ENCODE measurements at regions not wholly inside any gene's neighbourhood (a gene's known extent, or its start where the extent isn't known, plus 50 kb on each side); places are given as distances from the start of the nearest gene placed in this dataset.

DNA sequence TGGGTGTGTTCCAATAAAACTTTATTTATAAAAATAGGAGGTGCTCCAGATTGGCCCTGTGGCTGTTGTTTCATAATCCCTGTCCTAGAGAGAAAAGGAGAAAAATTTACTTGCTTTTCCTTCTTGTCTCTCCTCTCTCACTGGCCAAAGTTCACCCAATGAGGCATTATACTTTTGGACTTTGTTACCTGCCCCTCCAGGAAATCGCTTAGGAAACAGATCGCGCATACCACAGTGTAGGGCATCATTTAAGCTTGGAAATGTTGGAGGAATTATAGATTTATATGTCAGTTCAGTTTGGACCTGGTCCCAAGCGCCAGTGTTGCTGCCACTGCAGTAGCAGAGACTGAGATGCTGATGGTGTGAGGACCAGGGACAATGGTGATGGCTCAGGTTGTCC, 337.6 kb upstream of the NR3C2 start:
- Histone ChIP-seq H3K79me2 (ENCODE audit: insufficient read depth) (no peaks in the 10 kb centered on the region), H3K27me3 (ENCODE audit: insufficient read depth) (no peaks in the 10 kb centered on the region), H3K27ac (ENCODE audit: low read depth in 2 of 2, low read length in 1 of 2) (no peak overlapping the region), H3K9ac (no peak overlapping the region), H4K20me1 (ENCODE audit: insufficient read depth) (no peaks in the 10 kb centered on the region), H3K4me2 (no peak overlapping the region), H3K36me3 (replicated peaks in 1 of 2; ENCODE audit: control insufficient read depth in 1 of 2, insufficient read depth in 2 of 2, low read length in 1 of 2) (no peaks in the 10 kb centered on the region), H3F3A (replicated peaks; ENCODE audit: insufficient read depth) (no peaks in the 10 kb centered on the region), H3K4me3 (ENCODE audit: low read depth in 2 of 2, low read length in 1 of 2) (no peak overlapping the region), H2AFZ (ENCODE audit: low read depth) (no peak overlapping the region), H3K9me3 (no peaks in the 10 kb centered on the region), H3K4me1 (ENCODE audit: control insufficient read depth in 1 of 2, insufficient read depth in 2 of 2, low read depth in 1 of 2, low read length in 1 of 2) (0 out of 4 replicates have a peak, but pooled peaks cover 0 to 6% of the 10 kb centered on the region in 2 experiments), H3K9me2 (no peaks in the 10 kb centered on the region)
- DNase-seq, result no peak
- 1% methylated on average over 4 of the region's 4 CpGs for WGBS (ENCODE audit: low lambda C conversion rate)
- TF ChIP-seq GATA2 (CRISPR knock-in tag; IDR thresholded peaks at IDR 0.05) (no peak), POLR2AphosphoS5 (IDR thresholded peaks at IDR 0.05; ENCODE audit: low read depth, low read length) (no peak), RXRA (IDR thresholded peaks at IDR 0.05; ENCODE audit: borderline replicate concordance, low read depth) (no peak), RAD21 (IDR thresholded peaks at IDR 0.05; ENCODE audit: low read length) (no peak), CHD2 (IDR thresholded peaks at IDR 0.05; ENCODE audit: low read length, partially characterized antibody) (no peak), TCF12 (IDR thresholded peaks at IDR 0.05) (no peak), NRF1 (IDR thresholded peaks at IDR 0.05; ENCODE audit: low read depth, low read length) (no peak), SIN3A (IDR thresholded peaks at IDR 0.05; ENCODE audit: borderline replicate concordance, low read depth, low read length) (no peak), TEAD4 (IDR thresholded peaks at IDR 0.05; ENCODE audit: borderline replicate concordance, insufficient read depth) (no peak), MEF2A (IDR thresholded peaks at IDR 0.05; ENCODE audit: borderline replicate concordance, low read depth) (no peak), EZH2phosphoT487 (IDR thresholded peaks at IDR 0.05; ENCODE audit: borderline replicate concordance, low read depth) (no peak), NFIC (IDR thresholded peaks at IDR 0.05; ENCODE audit: borderline replicate concordance) (no peak), FOSL2 (IDR thresholded peaks at IDR 0.05; ENCODE audit: borderline replicate concordance, low read depth) (no peak), JUND (IDR thresholded peaks at IDR 0.05) (no peak)
- TF ChIP-seq, protein P1, sequence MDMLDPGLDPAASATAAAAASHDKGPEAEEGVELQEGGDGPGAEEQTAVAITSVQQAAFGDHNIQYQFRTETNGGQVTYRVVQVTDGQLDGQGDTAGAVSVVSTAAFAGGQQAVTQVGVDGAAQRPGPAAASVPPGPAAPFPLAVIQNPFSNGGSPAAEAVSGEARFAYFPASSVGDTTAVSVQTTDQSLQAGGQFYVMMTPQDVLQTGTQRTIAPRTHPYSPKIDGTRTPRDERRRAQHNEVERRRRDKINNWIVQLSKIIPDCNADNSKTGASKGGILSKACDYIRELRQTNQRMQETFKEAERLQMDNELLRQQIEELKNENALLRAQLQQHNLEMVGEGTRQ (IDR thresholded peaks at IDR 0.05; ENCODE audit: borderline replicate concordance, low read depth, low read length), result no peak
- TF ChIP-seq, protein P2, sequence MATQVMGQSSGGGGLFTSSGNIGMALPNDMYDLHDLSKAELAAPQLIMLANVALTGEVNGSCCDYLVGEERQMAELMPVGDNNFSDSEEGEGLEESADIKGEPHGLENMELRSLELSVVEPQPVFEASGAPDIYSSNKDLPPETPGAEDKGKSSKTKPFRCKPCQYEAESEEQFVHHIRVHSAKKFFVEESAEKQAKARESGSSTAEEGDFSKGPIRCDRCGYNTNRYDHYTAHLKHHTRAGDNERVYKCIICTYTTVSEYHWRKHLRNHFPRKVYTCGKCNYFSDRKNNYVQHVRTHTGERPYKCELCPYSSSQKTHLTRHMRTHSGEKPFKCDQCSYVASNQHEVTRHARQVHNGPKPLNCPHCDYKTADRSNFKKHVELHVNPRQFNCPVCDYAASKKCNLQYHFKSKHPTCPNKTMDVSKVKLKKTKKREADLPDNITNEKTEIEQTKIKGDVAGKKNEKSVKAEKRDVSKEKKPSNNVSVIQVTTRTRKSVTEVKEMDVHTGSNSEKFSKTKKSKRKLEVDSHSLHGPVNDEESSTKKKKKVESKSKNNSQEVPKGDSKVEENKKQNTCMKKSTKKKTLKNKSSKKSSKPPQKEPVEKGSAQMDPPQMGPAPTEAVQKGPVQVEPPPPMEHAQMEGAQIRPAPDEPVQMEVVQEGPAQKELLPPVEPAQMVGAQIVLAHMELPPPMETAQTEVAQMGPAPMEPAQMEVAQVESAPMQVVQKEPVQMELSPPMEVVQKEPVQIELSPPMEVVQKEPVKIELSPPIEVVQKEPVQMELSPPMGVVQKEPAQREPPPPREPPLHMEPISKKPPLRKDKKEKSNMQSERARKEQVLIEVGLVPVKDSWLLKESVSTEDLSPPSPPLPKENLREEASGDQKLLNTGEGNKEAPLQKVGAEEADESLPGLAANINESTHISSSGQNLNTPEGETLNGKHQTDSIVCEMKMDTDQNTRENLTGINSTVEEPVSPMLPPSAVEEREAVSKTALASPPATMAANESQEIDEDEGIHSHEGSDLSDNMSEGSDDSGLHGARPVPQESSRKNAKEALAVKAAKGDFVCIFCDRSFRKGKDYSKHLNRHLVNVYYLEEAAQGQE (IDR thresholded peaks at IDR 0.05; ENCODE audit: low read depth, low read length), result no peak
- TF ChIP-seq, protein P3, sequence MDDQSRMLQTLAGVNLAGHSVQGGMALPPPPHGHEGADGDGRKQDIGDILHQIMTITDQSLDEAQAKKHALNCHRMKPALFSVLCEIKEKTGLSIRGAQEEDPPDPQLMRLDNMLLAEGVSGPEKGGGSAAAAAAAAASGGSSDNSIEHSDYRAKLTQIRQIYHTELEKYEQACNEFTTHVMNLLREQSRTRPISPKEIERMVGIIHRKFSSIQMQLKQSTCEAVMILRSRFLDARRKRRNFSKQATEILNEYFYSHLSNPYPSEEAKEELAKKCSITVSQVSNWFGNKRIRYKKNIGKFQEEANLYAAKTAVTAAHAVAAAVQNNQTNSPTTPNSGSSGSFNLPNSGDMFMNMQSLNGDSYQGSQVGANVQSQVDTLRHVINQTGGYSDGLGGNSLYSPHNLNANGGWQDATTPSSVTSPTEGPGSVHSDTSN (IDR thresholded peaks at IDR 0.05), result no peak
- TF ChIP-seq, protein P4, sequence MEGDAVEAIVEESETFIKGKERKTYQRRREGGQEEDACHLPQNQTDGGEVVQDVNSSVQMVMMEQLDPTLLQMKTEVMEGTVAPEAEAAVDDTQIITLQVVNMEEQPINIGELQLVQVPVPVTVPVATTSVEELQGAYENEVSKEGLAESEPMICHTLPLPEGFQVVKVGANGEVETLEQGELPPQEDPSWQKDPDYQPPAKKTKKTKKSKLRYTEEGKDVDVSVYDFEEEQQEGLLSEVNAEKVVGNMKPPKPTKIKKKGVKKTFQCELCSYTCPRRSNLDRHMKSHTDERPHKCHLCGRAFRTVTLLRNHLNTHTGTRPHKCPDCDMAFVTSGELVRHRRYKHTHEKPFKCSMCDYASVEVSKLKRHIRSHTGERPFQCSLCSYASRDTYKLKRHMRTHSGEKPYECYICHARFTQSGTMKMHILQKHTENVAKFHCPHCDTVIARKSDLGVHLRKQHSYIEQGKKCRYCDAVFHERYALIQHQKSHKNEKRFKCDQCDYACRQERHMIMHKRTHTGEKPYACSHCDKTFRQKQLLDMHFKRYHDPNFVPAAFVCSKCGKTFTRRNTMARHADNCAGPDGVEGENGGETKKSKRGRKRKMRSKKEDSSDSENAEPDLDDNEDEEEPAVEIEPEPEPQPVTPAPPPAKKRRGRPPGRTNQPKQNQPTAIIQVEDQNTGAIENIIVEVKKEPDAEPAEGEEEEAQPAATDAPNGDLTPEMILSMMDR (IDR thresholded peaks at IDR 0.05), result no peak
- TF ChIP-seq, protein P5, sequence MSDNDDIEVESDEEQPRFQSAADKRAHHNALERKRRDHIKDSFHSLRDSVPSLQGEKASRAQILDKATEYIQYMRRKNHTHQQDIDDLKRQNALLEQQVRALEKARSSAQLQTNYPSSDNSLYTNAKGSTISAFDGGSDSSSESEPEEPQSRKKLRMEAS (IDR thresholded peaks at IDR 0.05; ENCODE audit: low read depth), result no peak
- CTCF ChIA-PET, result no interaction called here
- POLR2A ChIA-PET, result no interaction called here

Measured in SK-N-SH (cell line).